Brain microvascular endothelial cell (primary cell): ENCODE measurements at regions not wholly inside any gene's neighbourhood (a gene's known extent, or its start where the extent isn't known, plus 50 kb on each side); places are given as distances from the start of the nearest gene placed in this dataset.

Source experiments
- DNase-seq: peaks from one replicate; pipeline ENCODE4 v3.0.0-alpha.2; 2020
- H3K27ac ChIP-seq: fragments of 250-450 bp; sonication (Bioruptor Pico); 2 replicates; pipeline ENCODE4 v1.5.1; 2020; ENCODE audit warnings: mild to moderate bottlenecking, moderate library complexity
- H3K27me3 ChIP-seq: fragments of 250-450 bp; sonication (Bioruptor Pico); replicated peaks from 2 replicates; pipeline ENCODE4 v1.5.1; 2020; ENCODE audit warnings: mild to moderate bottlenecking
- H3K36me3 ChIP-seq: fragments of 250-450 bp; sonication (Bioruptor Pico); replicated peaks from 2 replicates; pipeline ENCODE4 v1.5.1; 2020; ENCODE audit warnings: mild to moderate bottlenecking
- H3K4me3 ChIP-seq: 2 replicates; pipeline ENCODE4 v1.5.1; 2011; ENCODE audit warnings: low read depth, mild to moderate bottlenecking, control low read depth, low read length, moderate library complexity
- in situ Hi-C: cut with HindIII; loops from 2 replicates; pipeline ENCODE4 v1.10.0; 2017; ENCODE audit warnings: low sequenced_read_pairs, low pct_ligation_motif_present
- TF ChIP-seq, protein P1 (sequence below): IDR thresholded peaks from 2 replicates; pipeline ENCODE4 v1.5.1; 2011; ENCODE audit warnings: low read depth, mild to moderate bottlenecking, moderate library complexity, low read length, control low read depth, inconsistent platforms; ENCODE audit errors: missing control alignments

DNA sequence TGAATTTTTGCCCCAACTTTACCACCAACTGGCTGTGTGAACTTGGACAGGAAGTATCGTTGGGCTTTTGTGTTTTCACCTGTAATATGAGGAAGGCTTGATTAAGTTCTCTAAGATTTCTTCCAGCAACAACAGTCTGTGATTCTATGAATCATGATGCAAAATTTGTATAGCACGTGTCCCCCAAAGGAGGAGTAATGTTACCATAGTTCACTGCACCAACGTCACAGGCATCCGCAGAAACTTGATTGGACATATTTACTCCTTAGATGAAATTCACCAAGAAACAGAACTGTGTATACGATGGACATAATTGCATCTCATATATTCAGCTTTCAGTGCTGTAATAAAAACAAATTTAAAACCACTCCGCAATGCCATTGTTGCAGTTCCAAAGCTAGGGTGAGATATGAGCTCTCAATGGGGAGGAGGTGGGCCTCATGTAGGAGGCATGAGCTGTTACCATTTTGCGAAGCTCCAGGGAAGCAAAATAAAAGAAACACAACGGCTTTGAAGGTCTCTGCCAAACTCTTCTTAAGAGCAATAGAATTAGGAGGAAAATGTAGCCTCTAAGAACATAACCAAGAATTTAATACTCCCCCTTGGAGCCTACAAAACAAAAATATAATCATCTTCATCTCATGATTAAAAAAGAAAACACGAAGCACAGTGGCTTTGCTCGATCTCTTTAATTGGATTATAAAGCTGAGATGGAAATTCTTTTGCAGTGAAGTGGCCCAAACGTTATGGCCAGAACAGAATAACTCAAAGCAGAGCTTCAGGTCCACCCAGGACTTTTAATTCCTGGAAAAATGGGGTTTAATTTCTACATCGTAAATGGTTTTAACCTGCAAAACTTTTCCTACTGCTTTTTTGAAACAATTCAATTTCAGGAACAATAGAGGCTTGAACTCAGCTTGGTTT is 80.7 kb downstream of the CHST2 start:
- in situ Hi-C loops, result no loop called here
- H3K4me3 ChIP-seq, result no peak overlapping the region
- DNase-seq, result no peak
- H3K27ac ChIP-seq, result no peak overlapping the region
- no peaks in the 10 kb centered on the region for H3K27me3 ChIP-seq
- H3K36me3 ChIP-seq, result no peaks in the 10 kb centered on the region
- TF ChIP-seq, protein P1, sequence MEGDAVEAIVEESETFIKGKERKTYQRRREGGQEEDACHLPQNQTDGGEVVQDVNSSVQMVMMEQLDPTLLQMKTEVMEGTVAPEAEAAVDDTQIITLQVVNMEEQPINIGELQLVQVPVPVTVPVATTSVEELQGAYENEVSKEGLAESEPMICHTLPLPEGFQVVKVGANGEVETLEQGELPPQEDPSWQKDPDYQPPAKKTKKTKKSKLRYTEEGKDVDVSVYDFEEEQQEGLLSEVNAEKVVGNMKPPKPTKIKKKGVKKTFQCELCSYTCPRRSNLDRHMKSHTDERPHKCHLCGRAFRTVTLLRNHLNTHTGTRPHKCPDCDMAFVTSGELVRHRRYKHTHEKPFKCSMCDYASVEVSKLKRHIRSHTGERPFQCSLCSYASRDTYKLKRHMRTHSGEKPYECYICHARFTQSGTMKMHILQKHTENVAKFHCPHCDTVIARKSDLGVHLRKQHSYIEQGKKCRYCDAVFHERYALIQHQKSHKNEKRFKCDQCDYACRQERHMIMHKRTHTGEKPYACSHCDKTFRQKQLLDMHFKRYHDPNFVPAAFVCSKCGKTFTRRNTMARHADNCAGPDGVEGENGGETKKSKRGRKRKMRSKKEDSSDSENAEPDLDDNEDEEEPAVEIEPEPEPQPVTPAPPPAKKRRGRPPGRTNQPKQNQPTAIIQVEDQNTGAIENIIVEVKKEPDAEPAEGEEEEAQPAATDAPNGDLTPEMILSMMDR, result no peak

DNA sequence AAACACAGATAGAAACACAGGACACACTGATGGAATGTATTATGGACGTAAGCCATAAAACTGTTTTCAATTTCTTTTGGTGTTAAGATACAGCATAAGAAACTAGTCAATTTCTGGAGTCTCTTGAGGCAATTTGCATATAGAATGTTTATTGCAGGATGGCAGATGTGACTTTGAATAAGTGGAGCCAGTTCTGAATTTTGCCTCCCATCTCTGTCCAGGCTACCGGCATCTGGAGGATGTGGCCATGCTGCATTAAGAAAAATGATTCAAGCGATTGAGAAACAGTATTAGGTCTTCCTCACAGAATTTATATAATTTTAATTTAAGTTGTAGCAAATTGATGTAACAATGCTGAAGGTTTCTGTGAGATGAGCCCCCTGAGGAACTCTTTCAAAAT is 81.5 kb downstream of the CHST2 start:
- H3K36me3 ChIP-seq, result no peaks in the 10 kb centered on the region
- H3K27ac ChIP-seq, result no peak overlapping the region
- H3K27me3 ChIP-seq, result no peaks in the 10 kb centered on the region
- TF ChIP-seq, protein P1, result no peak
- DNase-seq, result no peak
- no peak overlapping the region for H3K4me3 ChIP-seq
- in situ Hi-C loops, result no loop called here

DNA sequence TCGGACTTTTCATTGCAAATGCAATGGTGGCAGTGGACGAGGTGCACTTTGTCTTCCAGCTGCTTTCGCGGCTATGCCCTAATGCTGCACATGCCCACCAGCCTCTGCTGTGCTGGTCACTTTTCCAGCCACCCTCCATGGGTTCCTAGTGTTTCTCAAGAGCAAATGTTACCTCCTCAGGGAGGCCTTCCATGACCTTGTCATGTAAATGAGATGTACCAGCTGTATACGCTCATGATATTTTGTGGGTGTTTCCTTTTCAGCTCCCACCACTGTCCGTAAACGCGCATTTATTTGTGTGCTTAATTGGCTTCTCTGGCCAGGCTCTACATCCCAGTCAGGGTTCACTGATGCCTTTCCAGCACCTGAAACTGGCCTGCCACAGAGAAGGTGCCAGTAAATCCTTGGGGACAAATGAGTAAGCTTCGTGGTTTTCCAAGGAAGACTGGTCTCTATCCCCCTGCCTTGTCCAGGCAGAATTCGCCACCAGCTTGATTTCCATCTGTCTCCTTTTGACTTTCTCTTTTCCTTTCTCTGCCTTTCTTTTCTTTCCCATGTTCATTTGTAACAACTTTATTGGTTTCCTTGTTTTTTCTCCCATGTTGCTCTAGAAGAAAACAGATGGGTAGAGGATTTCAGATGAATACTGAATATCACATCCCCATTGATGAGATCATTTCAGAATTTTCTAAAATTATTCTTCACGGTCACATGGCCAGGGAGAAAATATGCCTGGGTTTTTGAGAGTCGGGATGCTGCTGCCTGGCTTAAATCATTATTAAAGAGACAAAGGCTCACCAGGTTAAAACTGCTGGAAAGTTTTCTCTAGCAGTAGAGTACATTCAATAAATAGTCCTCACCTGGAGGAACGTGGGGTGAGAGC is 82.5 kb downstream of the CHST2 start:
- Histone ChIP-seq H3K36me3 (no peaks in the 10 kb centered on the region), H3K27me3 (no peaks in the 10 kb centered on the region), H3K4me3 (no peak overlapping the region), H3K27ac (no peak overlapping the region)
- TF ChIP-seq, protein P1, result no peak
- in situ Hi-C loops, result no loop called here
- no peak for DNase-seq

DNA sequence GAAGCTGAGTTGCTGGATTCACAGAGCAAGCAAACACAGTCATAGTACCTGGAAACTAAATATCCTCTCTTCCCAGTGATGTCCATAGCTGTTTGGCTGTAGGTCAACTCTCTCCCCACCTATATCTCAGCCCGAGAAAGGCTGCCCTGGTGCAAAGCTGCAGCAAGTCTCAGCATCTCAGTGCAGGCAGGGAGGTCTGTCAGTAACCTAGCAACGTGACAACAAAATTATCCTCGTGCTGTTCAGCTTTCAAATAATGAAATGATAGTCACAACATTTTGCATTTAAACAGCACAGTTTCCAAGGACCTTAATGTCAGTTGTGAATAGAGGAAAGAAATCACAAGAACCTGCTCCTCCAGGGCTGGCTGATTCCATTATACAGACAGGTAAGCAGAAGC is 83.6 kb downstream of the CHST2 start:
- in situ Hi-C loops, result no loop called here
- no peaks in the 10 kb centered on the region for H3K36me3 ChIP-seq
- H3K27me3 ChIP-seq, result no peaks in the 10 kb centered on the region
- no peak overlapping the region for H3K4me3 ChIP-seq
- TF ChIP-seq, protein P1, result no peak
- DNase-seq, result no peak
- H3K27ac ChIP-seq, result no peak overlapping the region

DNA sequence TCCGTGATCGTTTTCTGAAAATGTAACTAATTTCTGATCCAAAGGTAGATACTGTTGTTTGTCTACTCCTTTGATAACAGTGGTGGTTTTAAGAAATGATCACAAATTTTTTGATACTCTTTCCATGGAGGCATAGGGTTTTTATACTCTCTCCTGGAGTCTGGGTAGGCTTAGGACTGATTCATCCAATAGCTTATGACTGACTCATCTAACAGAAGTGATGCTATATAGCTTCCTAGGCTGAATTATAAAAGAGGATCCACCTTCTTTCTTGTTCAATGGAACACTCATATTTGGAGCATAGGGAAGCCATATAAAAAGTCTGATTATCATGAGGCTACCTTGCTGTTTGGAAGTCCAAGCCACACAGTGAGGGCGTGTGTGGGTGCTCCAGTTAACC is 84.3 kb downstream of the CHST2 start:
- no peaks in the 10 kb centered on the region for H3K36me3 ChIP-seq
- in situ Hi-C loops, result no loop called here
- no peak overlapping the region for H3K4me3 ChIP-seq
- no peaks in the 10 kb centered on the region for H3K27me3 ChIP-seq
- TF ChIP-seq, protein P1, result no peak
- no peak overlapping the region for H3K27ac ChIP-seq
- DNase-seq, result peak; percentile 30
